Upper lobe of left lung (tissue), 4 donors: ENCODE measurements at regions not wholly inside any gene's neighbourhood (a gene's known extent, or its start where the extent isn't known, plus 50 kb on each side); places are given as distances from the start of the nearest gene placed in this dataset.

ENCODE experiments used
- CTCF ChIP-seq, 6 experiments: fragments of 450-650 bp in 4 of 6; fragments of 200-600 bp in 2 of 6; sonication (generic) in 2 of 6; IDR thresholded peaks; one replicate each; pipeline ENCODE4 v1.5.1; 2016 to 2019; ENCODE audit warnings: antibody characterized with exemption in 6 of 6
- POLR2AphosphoS5 ChIP-seq, 2 donors: sonication (generic); formaldehyde crosslinking; IDR thresholded peaks; one replicate each; pipeline ENCODE4 v1.5.1; 2017; ENCODE audit warnings: antibody characterized with exemption in 2 of 2

GRCh38 chr17:14903854-14904253, 361.3 kb downstream of the PMP22 start:
- TF ChIP-seq POLR2AphosphoS5 (IDR thresholded peaks at IDR 0.05): no peak
- no peak for TF ChIP-seq CTCF (IDR thresholded peaks at IDR 0.05)
